Activated naive CD4-positive, alpha-beta T cell treated with anti-CD3 and anti-CD28 coated beads, Interleukin-2, amount 10 ng/mL, durations not matched to agents 7 days and 5 days (primary cell): ENCODE measurements at regions not wholly inside any gene's neighbourhood (a gene's known extent, or its start where the extent isn't known, plus 50 kb on each side); places are given as distances from the start of the nearest gene placed in this dataset.

Experiments
- CTCF ChIA-PET: fragments of 350-600 bp; sonication (Branson Sonifier 250); formaldehyde crosslinking; loops from one replicate; lab custom pipeline; 2021; ENCODE audit warnings: antibody characterized with exemption; lab: Charles Lee
- DNase-seq: peaks from one replicate; pipeline ENCODE4 v3.0.0-alpha.2; 2020
- H3K27ac Mint-ChIP-seq: one replicate; pipeline ENCODE4 v1.8.0; 2021; ENCODE audit warnings: mild to moderate bottlenecking, moderate library complexity, mixed read lengths
- H3K27me3 Mint-ChIP-seq: one replicate; pipeline ENCODE4 v1.8.0; 2021; ENCODE audit warnings: mild to moderate bottlenecking, mixed read lengths
- H3K36me3 Mint-ChIP-seq: one replicate; pipeline ENCODE4 v1.8.0; 2021; ENCODE audit warnings: mixed read lengths
- H3K4me1 Mint-ChIP-seq: one replicate; pipeline ENCODE4 v1.8.0; 2021; ENCODE audit warnings: mixed read lengths
- H3K4me3 Mint-ChIP-seq: one replicate; pipeline ENCODE4 v1.8.0; 2021; ENCODE audit warnings: mild to moderate bottlenecking, moderate library complexity, mixed read lengths
- H3K9me3 Mint-ChIP-seq: one replicate; pipeline ENCODE4 v1.8.0; 2021; ENCODE audit warnings: mixed read lengths

DNA sequence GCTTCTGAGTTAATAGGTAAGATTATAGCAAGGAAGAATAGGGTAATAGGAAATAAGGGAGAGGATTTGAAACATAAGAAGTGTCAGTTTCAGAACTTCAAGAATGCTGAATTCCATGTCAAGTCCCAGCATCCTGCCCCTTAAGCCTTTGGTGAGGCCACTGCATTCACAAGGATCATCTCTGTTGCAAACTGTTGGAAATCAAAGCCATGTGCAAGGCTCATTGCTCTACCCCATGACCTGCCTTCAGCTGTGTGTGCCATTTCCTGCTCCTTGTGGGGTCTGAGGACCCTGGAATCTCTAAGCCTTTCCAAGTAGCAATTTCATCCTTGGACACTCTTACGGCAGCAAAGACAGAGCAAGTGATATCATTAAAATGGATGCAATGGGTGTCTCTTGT lies 203.0 kb downstream of the CDC5L start:
- CTCF ChIA-PET = interaction anchor here (0.8 to 1.4 kb wide), 2 partner anchors 489 to 1332 kb away, joined by 3 to 5 read pairs; no protein-coding TSS in a partner anchor
- H3K36me3 Mint-ChIP-seq = no peaks in the 10 kb centered on the region
- no peaks in the 10 kb centered on the region for H3K9me3 Mint-ChIP-seq
- H3K4me3 Mint-ChIP-seq = no peak overlapping the region
- H3K4me1 Mint-ChIP-seq = peaks cover 3% of the 10 kb centered on the region
- no peak overlapping the region for H3K27ac Mint-ChIP-seq
- peaks cover 20% of the 10 kb centered on the region for H3K27me3 Mint-ChIP-seq
- DNase-seq = no peak

- no peaks in the 10 kb centered on the region for H3K36me3 Mint-ChIP-seq
- CTCF ChIA-PET = interaction anchor here (0.8 to 2.5 kb wide), 7 partner anchors 20 to 1329 kb away, joined by 3 to 16 read pairs (median 5); no protein-coding TSS in a partner anchor
- H3K4me1 Mint-ChIP-seq = peaks cover 3% of the 10 kb centered on the region
- DNase-seq = peak; percentile 73
- H3K9me3 Mint-ChIP-seq = no peaks in the 10 kb centered on the region
- no peak overlapping the region for H3K27ac Mint-ChIP-seq
- peaks cover 29% of the 10 kb centered on the region for H3K27me3 Mint-ChIP-seq
- no peak overlapping the region for H3K4me3 Mint-ChIP-seq
Observed at GRCh38 chr6:44593539-44593944, 206.0 kb downstream of the CDC5L start.

- H3K4me1 Mint-ChIP-seq = peaks cover 3% of the 10 kb centered on the region
- H3K27me3 Mint-ChIP-seq = peaks cover 31% of the 10 kb centered on the region
- H3K9me3 Mint-ChIP-seq = no peaks in the 10 kb centered on the region
- H3K27ac Mint-ChIP-seq = no peak overlapping the region
- no peak for DNase-seq
- CTCF ChIA-PET = interaction anchor here (1.7 to 2.5 kb wide), 2 partner anchors 119 to 1328 kb away, joined by 6 to 16 read pairs; no protein-coding TSS in a partner anchor
- H3K36me3 Mint-ChIP-seq = no peaks in the 10 kb centered on the region
- H3K4me3 Mint-ChIP-seq = no peak overlapping the region
Observed at GRCh38 chr6:44594481-44594880, 207.0 kb downstream of the CDC5L start.

DNA sequence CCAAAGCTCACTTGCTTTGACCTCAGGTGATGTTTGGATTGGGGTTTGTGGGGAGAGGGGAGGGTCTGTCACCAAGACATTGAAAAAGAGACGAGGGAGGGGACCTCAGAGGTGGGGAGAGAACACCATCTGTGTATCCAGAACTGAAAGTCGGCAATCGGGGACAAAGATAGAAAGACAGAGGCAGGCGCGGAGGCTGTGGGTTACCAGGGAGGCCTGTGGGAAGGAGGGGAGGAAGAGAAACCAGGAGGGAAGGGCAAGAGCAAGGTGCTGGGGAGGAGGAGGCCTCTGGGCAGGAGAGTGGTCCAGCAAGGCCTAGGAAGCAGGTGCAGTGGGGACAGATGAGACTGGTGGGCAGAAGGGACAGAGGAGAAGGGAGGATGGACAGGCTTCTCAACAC lies 211.2 kb downstream of the CDC5L start:
- peaks cover 21% of the 10 kb centered on the region for H3K27me3 Mint-ChIP-seq
- no peaks in the 10 kb centered on the region for H3K36me3 Mint-ChIP-seq
- H3K4me1 Mint-ChIP-seq = peaks cover under 1% of the 10 kb centered on the region
- H3K9me3 Mint-ChIP-seq = no peaks in the 10 kb centered on the region
- H3K27ac Mint-ChIP-seq = no peak overlapping the region
- no peak overlapping the region for H3K4me3 Mint-ChIP-seq
- DNase-seq = no peak
- CTCF ChIA-PET = interaction anchor here (1.0 kb wide), 1 partner anchor 1491 kb away, joined by 3 read pairs; no protein-coding TSS in a partner anchor

- Mint-ChIP-seq H3K9me3 (no peaks in the 10 kb centered on the region), H3K27ac (peak overlapping the region; percentile 24), H3K4me1 (no peaks in the 10 kb centered on the region), H3K36me3 (no peaks in the 10 kb centered on the region), H3K4me3 (no peak overlapping the region), H3K27me3 (peaks cover 21% of the 10 kb centered on the region)
- DNase-seq = no peak
- CTCF ChIA-PET = interaction anchor here (0.6 to 1.0 kb wide), 2 partner anchors 124 to 771 kb away, joined by 3 read pairs; no protein-coding TSS in a partner anchor
Observed at GRCh38 chr6:44599672-44600071, 212.2 kb downstream of the CDC5L start.

- Mint-ChIP-seq H3K9me3 (no peaks in the 10 kb centered on the region), H3K36me3 (no peaks in the 10 kb centered on the region), H3K27ac (no peak overlapping the region), H3K4me3 (no peak overlapping the region), H3K4me1 (no peaks in the 10 kb centered on the region), H3K27me3 (peaks cover 7% of the 10 kb centered on the region)
- DNase-seq = no peak
- CTCF ChIA-PET = no interaction called here
Observed at GRCh38 chr6:44603044-44603686, 215.7 kb downstream of the CDC5L start.

DNA sequence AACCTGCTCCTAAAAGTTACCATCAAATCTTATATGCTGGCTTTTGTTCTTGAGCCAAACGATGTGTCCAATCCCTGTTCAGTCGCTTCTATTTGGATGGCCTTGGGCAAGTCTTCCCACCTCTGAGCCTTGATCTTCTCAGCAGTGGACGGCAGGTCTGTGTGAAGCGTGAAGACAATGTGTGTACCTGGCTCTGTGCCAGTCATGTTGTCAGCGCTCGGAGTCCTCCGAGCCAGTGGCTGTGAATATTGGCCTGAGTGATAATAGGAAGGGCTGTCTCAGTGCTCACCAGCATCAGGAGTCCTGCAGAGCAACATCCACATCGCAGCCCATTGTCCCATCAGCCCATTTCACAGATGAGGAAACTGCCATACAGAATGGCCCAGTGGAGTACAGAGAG lies 219.0 kb downstream of the CDC5L start:
- Mint-ChIP-seq H3K27me3 (peaks cover 5% of the 10 kb centered on the region), H3K27ac (no peak overlapping the region), H3K36me3 (no peaks in the 10 kb centered on the region), H3K9me3 (no peaks in the 10 kb centered on the region), H3K4me3 (no peak overlapping the region), H3K4me1 (no peaks in the 10 kb centered on the region)
- no peak for DNase-seq
- CTCF ChIA-PET = no interaction called here

DNA sequence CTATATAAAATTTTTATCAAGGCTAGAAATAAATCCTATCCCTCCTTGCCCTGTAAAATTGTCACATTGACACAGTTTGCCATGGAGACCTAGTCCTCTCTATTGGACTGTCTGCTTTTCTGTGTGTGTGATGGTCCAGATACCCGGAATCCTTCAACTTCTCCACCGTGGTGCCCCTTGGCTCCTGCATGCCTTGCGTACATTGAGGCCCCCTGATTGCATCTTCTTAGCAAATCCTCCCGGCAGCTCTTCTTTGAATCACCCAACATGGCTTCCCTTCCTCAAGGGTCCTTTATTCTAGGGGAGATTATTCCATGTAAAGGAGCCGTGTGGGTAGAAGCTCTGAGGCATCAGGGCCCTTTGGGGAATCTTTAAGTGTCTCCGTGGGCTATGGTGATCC lies 219.5 kb downstream of the CDC5L start:
- Mint-ChIP-seq H3K36me3 (no peaks in the 10 kb centered on the region), H3K9me3 (no peaks in the 10 kb centered on the region), H3K27ac (no peak overlapping the region), H3K4me1 (no peaks in the 10 kb centered on the region), H3K4me3 (no peak overlapping the region), H3K27me3 (peaks cover 5% of the 10 kb centered on the region)
- CTCF ChIA-PET = no interaction called here
- no peak for DNase-seq

DNA sequence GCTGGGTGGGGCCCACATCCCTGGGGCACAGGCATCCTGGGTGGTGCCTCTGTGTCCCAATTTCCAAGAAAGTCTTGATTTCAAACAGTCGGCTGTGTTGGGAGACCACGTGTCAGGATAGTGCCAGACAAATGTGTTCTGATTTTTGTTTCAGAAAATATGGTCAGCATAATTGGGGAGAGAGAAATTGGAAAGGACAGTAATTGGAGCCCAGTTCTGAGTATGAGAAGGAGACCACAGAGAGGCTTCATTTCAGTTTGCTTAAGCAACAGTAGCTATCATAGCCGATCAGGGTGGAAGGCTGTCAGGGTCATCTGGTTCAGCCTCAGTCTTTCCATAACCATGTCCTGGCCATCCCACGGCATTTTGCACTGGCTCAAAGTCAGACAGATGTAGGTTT lies 220.7 kb downstream of the CDC5L start:
- no peak for DNase-seq
- no peaks in the 10 kb centered on the region for H3K9me3 Mint-ChIP-seq
- H3K36me3 Mint-ChIP-seq = no peaks in the 10 kb centered on the region
- CTCF ChIA-PET = no interaction called here
- H3K27me3 Mint-ChIP-seq = peaks cover 5% of the 10 kb centered on the region
- no peak overlapping the region for H3K27ac Mint-ChIP-seq
- no peaks in the 10 kb centered on the region for H3K4me1 Mint-ChIP-seq
- H3K4me3 Mint-ChIP-seq = no peak overlapping the region

DNA sequence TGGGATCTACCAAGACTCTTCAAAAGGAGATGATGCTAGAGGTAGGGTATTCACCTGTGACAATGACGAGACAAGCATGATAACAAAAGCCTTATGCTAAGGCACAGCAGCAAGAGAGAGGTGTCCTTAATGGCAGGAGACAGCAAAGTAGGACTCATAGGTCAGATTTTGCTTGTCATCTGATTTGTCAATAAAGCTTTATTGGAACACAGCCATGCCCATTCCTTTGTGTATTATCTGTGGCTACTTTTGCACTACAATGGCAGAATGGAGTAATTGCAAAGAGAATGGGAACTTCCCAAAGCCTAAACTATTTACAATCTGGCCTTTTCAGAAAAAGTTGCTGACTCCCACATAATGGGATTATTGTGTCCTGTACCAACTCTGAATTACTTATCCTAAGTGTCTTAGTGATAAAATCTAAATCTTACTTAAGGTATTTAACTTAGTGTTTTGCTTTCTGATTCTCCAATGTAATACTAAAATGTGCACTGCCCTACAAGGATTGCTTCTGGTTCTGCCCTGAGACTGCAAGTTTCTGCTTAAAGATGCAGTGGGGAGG lies 221.6 kb downstream of the CDC5L start:
- no peak overlapping the region for H3K4me3 Mint-ChIP-seq
- CTCF ChIA-PET = no interaction called here

GRCh38 chr6:44614396-44614795 lies 226.9 kb downstream of the CDC5L start:
- no peak for DNase-seq
- peaks cover 13% of the 10 kb centered on the region for H3K27me3 Mint-ChIP-seq
- H3K4me1 Mint-ChIP-seq = no peaks in the 10 kb centered on the region
- no peak overlapping the region for H3K4me3 Mint-ChIP-seq
- H3K36me3 Mint-ChIP-seq = no peaks in the 10 kb centered on the region
- CTCF ChIA-PET = interaction anchor here (1.2 to 1.5 kb wide), 2 partner anchors 21 to 138 kb away, joined by 5 read pairs; no protein-coding TSS in a partner anchor
- no peaks in the 10 kb centered on the region for H3K9me3 Mint-ChIP-seq
- H3K27ac Mint-ChIP-seq = no peak overlapping the region

More for the DNA sequence above, 221.6 kb downstream of the CDC5L start:
- Mint-ChIP-seq H3K36me3 (no peaks in the 10 kb centered on the region), H3K27ac (no peak overlapping the region), H3K4me1 (no peaks in the 10 kb centered on the region), H3K27me3 (peaks cover 9% of the 10 kb centered on the region), H3K9me3 (no peaks in the 10 kb centered on the region)
- DNase-seq = no peak

GRCh38 chr6:44615621-44616020 lies 228.1 kb downstream of the CDC5L start:
- Mint-ChIP-seq H3K4me1 (no peaks in the 10 kb centered on the region), H3K27me3 (peaks cover 9% of the 10 kb centered on the region), H3K36me3 (no peaks in the 10 kb centered on the region), H3K9me3 (no peaks in the 10 kb centered on the region), H3K4me3 (no peak overlapping the region), H3K27ac (no peak overlapping the region)
- CTCF ChIA-PET = no interaction called here
- no peak for DNase-seq

DNA sequence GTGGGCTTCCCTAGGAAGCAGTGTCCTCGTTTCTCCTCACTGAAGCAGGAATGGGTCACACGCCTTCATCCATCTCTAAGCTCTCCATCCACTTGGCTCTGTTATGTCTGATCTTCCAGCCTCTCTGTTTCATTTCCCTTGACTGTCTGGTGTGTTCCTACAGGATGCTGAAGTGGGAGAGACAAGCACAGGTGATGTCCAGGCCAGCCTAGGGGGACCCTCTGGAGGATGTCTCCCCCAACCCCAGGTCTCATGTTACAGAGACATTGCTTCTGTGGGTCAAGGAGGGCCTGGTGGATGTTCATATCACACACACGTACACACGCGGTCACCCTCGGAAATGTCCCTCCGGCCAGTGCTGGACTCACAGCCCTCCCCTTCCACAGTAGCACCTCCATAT lies 229.9 kb downstream of the CDC5L start:
- H3K27ac Mint-ChIP-seq = no peak overlapping the region
- H3K36me3 Mint-ChIP-seq = no peaks in the 10 kb centered on the region
- CTCF ChIA-PET = interaction anchor here (2.0 kb wide), 1 partner anchor 142 kb away, joined by 7 read pairs; no protein-coding TSS in a partner anchor
- H3K27me3 Mint-ChIP-seq = peaks cover 8% of the 10 kb centered on the region
- no peaks in the 10 kb centered on the region for H3K4me1 Mint-ChIP-seq
- H3K9me3 Mint-ChIP-seq = no peaks in the 10 kb centered on the region
- no peak overlapping the region for H3K4me3 Mint-ChIP-seq
- DNase-seq = no peak

DNA sequence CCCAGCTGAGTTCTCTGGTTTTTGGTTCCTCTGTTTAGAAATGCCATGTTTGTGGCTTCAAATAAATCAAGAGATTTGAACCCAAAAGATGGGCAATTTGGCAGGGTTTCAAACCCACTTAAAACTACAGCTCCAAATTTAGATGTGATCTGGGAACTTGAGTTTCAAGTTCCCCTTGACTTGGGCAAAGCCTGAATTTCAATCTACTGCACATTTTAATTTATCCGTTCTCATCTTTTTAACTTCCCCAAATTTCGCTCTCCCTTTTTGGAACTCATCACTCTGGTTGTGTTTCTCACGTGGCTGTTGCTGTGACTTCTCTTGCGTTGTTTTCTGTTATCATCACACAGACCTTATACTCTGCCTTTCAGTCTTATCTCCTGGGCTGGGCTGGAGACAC lies 230.9 kb downstream of the CDC5L start:
- H3K4me3 Mint-ChIP-seq = no peak overlapping the region
- H3K36me3 Mint-ChIP-seq = no peaks in the 10 kb centered on the region
- DNase-seq = no peak
- CTCF ChIA-PET = interaction anchor here (1.1 to 2.0 kb wide), 2 partner anchors 9 to 143 kb away, joined by 4 to 7 read pairs; no protein-coding TSS in a partner anchor
- H3K27me3 Mint-ChIP-seq = peaks cover 8% of the 10 kb centered on the region
- H3K4me1 Mint-ChIP-seq = no peaks in the 10 kb centered on the region
- no peak overlapping the region for H3K27ac Mint-ChIP-seq
- H3K9me3 Mint-ChIP-seq = no peaks in the 10 kb centered on the region

DNA sequence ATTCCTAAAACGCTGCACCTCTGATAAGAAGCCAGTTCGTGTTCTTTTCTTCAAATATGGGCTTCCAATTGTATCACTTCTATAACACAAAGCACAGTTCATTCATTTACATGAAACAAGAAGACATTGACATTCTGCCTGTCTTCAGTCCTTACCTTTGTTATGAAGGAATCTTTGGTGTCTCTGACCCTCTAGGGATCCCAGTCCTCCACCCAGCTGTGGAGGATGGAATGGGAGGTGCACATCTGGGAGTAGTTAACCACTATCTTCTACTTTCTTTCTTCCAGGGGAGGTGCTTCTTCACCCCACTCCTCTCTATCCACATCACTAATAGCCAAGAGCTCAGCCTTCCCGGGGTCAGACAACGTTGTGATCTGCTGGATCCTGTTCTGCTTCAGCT lies 233.4 kb downstream of the CDC5L start:
- H3K27me3 Mint-ChIP-seq = peaks cover 4% of the 10 kb centered on the region

More for the DNA sequence above, 233.4 kb downstream of the CDC5L start:
- Mint-ChIP-seq H3K36me3 (no peaks in the 10 kb centered on the region), H3K27ac (no peak overlapping the region), H3K9me3 (no peaks in the 10 kb centered on the region), H3K4me1 (no peaks in the 10 kb centered on the region), H3K4me3 (no peak overlapping the region)
- CTCF ChIA-PET = interaction anchor here (0.6 kb wide), 1 partner anchor 800 kb away, joined by 3 read pairs; no protein-coding TSS in a partner anchor
- DNase-seq = no peak
